ENCODE measurements at regions not wholly inside any gene's neighbourhood (a gene's known extent, or its start where the extent isn't known, plus 50 kb on each side); places are given as distances from the start of the nearest gene placed in this dataset.

- TF ChIP-seq, protein P1, sequence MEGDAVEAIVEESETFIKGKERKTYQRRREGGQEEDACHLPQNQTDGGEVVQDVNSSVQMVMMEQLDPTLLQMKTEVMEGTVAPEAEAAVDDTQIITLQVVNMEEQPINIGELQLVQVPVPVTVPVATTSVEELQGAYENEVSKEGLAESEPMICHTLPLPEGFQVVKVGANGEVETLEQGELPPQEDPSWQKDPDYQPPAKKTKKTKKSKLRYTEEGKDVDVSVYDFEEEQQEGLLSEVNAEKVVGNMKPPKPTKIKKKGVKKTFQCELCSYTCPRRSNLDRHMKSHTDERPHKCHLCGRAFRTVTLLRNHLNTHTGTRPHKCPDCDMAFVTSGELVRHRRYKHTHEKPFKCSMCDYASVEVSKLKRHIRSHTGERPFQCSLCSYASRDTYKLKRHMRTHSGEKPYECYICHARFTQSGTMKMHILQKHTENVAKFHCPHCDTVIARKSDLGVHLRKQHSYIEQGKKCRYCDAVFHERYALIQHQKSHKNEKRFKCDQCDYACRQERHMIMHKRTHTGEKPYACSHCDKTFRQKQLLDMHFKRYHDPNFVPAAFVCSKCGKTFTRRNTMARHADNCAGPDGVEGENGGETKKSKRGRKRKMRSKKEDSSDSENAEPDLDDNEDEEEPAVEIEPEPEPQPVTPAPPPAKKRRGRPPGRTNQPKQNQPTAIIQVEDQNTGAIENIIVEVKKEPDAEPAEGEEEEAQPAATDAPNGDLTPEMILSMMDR (conservative IDR thresholded peaks at IDR 0.05), result no peak
- TF ChIP-seq EZH2 (IDR thresholded peaks at IDR 0.05; ENCODE audit: low read depth), result no peak
Observed at GRCh38 chr4:4675641-4676040, 133.8 kb upstream of the STX18 start.

All from PC-9 (cell line).